ENCODE measurements at regions not wholly inside any gene's neighbourhood (a gene's known extent, or its start where the extent isn't known, plus 50 kb on each side); places are given as distances from the start of the nearest gene placed in this dataset.

DNA sequence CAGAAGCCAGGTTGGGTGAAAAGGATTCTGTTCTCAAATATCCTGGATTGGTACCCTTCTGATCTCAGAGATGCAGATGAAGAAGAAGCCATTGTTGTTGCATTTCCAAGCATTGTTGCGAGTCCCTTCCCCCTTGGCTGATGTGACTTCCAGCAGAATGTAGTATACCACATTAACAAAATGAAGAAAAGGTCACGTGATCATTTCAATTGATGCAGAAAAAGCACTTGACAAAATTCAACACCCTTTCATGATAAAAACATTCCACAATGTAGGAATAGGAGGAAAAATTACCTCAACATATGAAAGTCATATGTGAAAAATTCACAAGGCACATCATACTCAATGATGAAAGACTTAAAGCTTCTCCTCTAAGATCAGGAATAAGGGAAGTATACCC is 181.9 kb upstream of the PFN2 start:
- POLR2A ChIA-PET, result no interaction called here
- Mint-ChIP-seq H3K9me3 (no peaks in the 10 kb centered on the region), H3K36me3 (ENCODE audit: low read depth) (no peaks in the 10 kb centered on the region), H3K4me1 (peaks cover 2% of the 10 kb centered on the region), H3K4me3 (no peak overlapping the region), H3K27ac (no peak overlapping the region), H3K27me3 (peaks cover 31% of the 10 kb centered on the region)
- no peak for DNase-seq
- CTCF ChIA-PET, result interaction anchor here (1.4 kb wide), 1 partner anchor 9 kb away, joined by 3 read pairs; no protein-coding TSS in a partner anchor

DNA sequence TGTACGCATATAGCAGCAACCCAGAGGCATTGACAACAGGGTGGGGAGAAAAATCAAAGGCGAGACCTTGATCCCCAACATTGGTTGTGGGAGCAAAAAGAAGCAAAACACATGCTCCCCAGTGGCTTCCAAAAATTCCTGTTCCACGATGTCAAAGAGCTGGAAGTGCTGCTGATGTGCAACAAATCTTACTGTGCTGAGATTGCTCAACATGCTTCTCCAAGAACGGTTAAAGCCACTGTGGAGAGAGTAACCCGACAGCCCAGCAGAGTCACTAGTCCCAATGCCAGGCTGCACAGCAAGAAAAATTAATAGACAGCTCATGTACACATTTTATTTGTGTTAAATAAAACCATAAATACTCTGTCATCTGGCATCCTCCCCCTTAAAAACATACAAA is 179.9 kb upstream of the PFN2 start:
- no peak for DNase-seq
- Mint-ChIP-seq H3K9me3 (no peaks in the 10 kb centered on the region), H3K27ac (no peak overlapping the region), H3K27me3 (peaks cover 26% of the 10 kb centered on the region), H3K4me3 (no peak overlapping the region), H3K36me3 (ENCODE audit: low read depth) (no peaks in the 10 kb centered on the region), H3K4me1 (peaks cover 2% of the 10 kb centered on the region)
- ChIA-PET POLR2A (no interaction called here), CTCF (no interaction called here)

DNA sequence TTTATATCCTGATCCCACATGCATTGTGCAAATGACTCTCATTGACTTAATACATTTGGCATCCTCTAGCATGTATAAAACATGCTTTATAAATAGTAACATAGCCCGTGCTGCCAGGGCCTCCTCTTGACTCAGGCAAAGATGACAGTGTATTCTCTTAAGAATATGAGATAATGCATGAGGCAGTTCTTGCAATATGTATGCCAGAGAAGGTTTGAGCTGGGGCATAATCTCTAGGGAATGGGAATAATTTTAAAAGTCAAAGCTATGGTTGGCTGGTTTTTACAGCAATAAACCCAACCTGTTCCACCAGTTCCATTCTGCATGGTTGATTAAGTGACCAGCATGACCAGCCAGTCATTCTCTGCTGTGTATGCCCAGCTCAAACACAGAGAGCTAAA is 179.0 kb upstream of the PFN2 start:
- Mint-ChIP-seq H3K9me3 (no peaks in the 10 kb centered on the region), H3K4me1 (peaks cover 2% of the 10 kb centered on the region), H3K27me3 (peaks cover 21% of the 10 kb centered on the region), H3K36me3 (ENCODE audit: low read depth) (no peaks in the 10 kb centered on the region), H3K27ac (no peak overlapping the region), H3K4me3 (no peak overlapping the region)
- ChIA-PET POLR2A (no interaction called here), CTCF (no interaction called here)
- no peak for DNase-seq

DNA sequence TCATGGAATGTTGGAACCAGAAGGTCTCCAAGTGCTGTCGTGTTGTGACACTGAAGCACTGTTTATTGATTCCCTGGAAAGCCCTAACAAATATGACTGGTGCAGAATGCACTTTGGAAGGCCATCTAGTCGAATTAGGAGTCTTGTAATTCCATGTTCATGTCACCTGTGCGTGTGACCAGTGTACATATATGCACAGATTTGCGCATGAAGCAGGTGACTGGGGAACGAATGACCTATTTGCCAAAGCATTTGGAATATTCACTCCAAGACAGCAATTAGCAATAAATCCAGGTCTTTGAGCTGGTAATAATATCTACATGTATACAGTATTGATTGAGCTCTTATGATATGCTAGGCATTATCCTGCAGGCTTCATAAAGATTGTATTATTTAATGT is 177.5 kb upstream of the PFN2 start:
- no peaks in the 10 kb centered on the region for H3K36me3 Mint-ChIP-seq (ENCODE audit: low read depth)
- H3K4me1 Mint-ChIP-seq, result peaks cover 2% of the 10 kb centered on the region
- H3K27me3 Mint-ChIP-seq, result peaks cover 25% of the 10 kb centered on the region
- no peak overlapping the region for H3K27ac Mint-ChIP-seq
- no peak overlapping the region for H3K4me3 Mint-ChIP-seq
- ChIA-PET CTCF (no interaction called here), POLR2A (no interaction called here)
- no peaks in the 10 kb centered on the region for H3K9me3 Mint-ChIP-seq
- no peak for DNase-seq

DNA sequence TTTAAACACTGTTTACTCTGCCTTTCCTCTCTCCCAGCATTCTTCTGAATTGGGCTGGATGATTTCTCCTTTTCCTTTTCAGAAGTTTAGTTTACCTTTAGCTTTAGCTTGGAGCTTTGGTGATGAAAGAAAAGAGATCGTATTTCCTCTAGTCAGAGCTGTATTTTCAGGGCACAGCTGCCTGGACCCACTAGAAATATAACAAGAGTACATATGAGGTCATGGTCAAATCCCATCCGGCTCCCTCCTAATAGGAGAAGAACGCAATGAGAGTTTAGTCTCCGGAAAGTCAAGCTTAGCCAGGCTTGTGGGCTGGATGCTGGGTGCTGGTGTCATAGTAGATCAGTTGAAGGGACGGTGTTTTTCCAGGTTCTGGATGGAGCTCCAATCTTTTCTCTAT is 177.1 kb upstream of the PFN2 start:
- ChIA-PET POLR2A (no interaction called here), CTCF (no interaction called here)
- Mint-ChIP-seq H3K27me3 (peaks cover 27% of the 10 kb centered on the region), H3K4me3 (no peak overlapping the region), H3K9me3 (no peaks in the 10 kb centered on the region), H3K27ac (no peak overlapping the region), H3K36me3 (ENCODE audit: low read depth) (no peaks in the 10 kb centered on the region), H3K4me1 (peaks cover 2% of the 10 kb centered on the region)
- DNase-seq, result no peak

DNA sequence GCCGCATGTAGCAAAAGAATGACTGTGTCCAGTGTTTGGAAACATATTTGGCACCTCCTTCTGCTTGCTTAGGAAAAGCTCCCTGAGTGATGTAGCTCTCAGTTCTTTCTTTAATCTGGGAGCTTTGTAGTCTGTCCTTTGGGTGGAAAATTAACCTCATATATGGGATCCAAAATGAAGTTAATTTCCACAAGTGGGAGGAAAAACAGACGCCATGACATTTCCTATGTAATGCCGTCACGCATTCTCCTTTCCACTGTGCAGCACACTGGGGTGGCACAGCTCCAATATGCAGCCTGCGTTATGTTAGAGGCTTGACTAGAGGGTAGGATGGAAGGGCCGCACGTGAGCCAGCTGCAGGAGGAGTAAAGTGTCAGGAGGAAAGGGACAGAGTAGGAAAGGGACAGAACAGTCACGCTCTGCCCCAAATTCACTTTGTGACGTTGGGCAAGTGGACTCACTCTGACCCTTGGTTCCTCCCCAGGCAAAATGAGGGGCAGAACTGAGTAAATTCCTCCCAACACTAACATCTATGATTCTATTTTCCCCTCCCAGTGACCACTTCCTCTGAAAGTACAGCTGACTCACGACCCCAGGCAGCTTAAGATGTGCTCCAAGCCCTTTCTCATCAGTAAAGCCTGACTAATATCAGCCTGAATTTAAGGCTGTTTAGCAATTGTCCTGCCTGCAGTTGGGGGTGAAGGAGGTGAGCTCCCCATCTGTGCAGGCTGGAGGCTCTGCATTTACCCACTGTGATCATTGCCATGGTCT is 176.5 kb upstream of the PFN2 start:
- H3K9me3 Mint-ChIP-seq, result no peaks in the 10 kb centered on the region
- POLR2A ChIA-PET, result no interaction called here
- CTCF ChIA-PET, result interaction anchor here (1.4 kb wide), 1 partner anchor 37 kb away, joined by 4 read pairs; no protein-coding TSS in a partner anchor
- DNase-seq, result no peak
- H3K36me3 Mint-ChIP-seq (ENCODE audit: low read depth), result no peaks in the 10 kb centered on the region
- H3K27me3 Mint-ChIP-seq, result peaks cover 24% of the 10 kb centered on the region
- peaks cover 2% of the 10 kb centered on the region for H3K4me1 Mint-ChIP-seq
- no peak overlapping the region for H3K4me3 Mint-ChIP-seq
- H3K27ac Mint-ChIP-seq, result no peak overlapping the region

DNA sequence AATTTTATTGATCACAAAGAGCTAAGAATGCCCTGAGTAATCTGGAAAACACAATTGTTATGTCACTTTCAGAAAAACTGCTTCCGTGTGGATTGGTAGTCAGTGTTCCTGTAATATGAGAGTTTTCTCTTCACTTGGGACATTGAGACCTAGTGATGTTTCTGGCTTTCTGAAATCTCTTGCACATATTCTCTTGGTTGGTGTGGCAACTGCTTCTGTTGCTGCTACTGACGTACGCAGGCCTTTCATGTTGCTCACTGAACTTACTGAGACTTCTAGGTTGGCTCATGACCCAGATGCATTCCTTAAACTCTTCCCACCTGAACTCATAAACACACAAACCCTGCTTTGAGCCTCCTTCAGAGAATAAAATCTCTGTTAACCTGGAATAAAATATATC is 175.0 kb upstream of the PFN2 start:
- CTCF ChIA-PET, result interaction anchor here (1.4 kb wide), 1 partner anchor 39 kb away, joined by 4 read pairs; no protein-coding TSS in a partner anchor
- peaks cover 15% of the 10 kb centered on the region for H3K27me3 Mint-ChIP-seq
- no peaks in the 10 kb centered on the region for H3K9me3 Mint-ChIP-seq

DNA sequence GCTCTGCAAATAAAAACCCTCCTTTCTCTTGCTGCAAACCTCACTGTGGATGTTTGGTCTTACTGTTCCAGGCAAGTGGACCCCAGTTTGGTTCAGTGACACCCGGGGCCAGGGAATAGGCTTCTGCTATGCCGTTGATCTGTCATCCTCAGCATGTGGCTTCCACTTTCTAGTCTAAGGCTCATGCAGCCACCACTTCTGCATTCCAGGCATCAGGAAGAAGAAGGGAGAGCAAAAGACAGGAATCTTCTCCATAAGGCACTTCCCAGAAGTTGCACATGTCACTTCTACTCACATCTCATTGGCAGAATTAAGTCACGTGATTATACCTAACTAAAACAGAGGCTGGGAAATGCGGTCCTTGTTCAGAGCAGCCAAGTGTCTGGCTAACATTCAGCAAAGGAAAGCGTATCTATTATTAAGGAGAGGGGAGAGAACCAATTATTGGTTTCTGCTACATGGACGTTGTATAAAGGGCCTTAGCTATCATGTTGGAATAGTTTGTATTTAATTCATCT is 173.6 kb upstream of the PFN2 start:
- Mint-ChIP-seq H3K4me1 (peaks cover 2% of the 10 kb centered on the region), H3K9me3 (no peaks in the 10 kb centered on the region), H3K4me3 (no peak overlapping the region), H3K27ac (no peak overlapping the region), H3K27me3 (peaks cover 13% of the 10 kb centered on the region), H3K36me3 (ENCODE audit: low read depth) (no peaks in the 10 kb centered on the region)
- ChIA-PET CTCF (no interaction called here), POLR2A (no interaction called here)
- no peak for DNase-seq

More for the DNA sequence above, 175.0 kb upstream of the PFN2 start:
- no peak overlapping the region for H3K27ac Mint-ChIP-seq
- peaks cover 2% of the 10 kb centered on the region for H3K4me1 Mint-ChIP-seq
- POLR2A ChIA-PET, result no interaction called here
- H3K4me3 Mint-ChIP-seq, result no peak overlapping the region
- no peak for DNase-seq
- H3K36me3 Mint-ChIP-seq (ENCODE audit: low read depth), result no peaks in the 10 kb centered on the region

DNA sequence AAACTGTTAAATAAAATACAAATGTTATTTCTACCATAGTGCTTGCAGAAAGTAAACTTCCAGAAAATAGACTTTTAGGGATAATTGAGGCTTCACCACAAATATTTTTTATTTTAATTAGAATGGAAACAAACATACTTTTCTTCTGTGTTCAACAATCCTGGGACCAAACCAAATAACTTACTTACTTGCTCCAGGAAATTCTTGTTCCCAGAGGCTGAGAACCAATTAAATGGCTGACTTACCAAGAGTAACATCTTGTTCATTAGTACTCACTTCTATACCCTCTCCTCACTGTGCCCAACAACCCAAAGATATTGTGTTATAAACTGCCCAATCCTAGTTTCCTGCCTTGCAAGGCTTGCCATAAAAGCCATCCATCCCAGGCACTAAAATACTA is 172.2 kb upstream of the PFN2 start:
- no peaks in the 10 kb centered on the region for H3K36me3 Mint-ChIP-seq (ENCODE audit: low read depth)
- no peak overlapping the region for H3K27ac Mint-ChIP-seq
- ChIA-PET CTCF (no interaction called here), POLR2A (no interaction called here)
- DNase-seq, result no peak
- no peak overlapping the region for H3K4me3 Mint-ChIP-seq
- peaks cover 13% of the 10 kb centered on the region for H3K27me3 Mint-ChIP-seq
- peaks cover 2% of the 10 kb centered on the region for H3K4me1 Mint-ChIP-seq
- no peaks in the 10 kb centered on the region for H3K9me3 Mint-ChIP-seq

DNA sequence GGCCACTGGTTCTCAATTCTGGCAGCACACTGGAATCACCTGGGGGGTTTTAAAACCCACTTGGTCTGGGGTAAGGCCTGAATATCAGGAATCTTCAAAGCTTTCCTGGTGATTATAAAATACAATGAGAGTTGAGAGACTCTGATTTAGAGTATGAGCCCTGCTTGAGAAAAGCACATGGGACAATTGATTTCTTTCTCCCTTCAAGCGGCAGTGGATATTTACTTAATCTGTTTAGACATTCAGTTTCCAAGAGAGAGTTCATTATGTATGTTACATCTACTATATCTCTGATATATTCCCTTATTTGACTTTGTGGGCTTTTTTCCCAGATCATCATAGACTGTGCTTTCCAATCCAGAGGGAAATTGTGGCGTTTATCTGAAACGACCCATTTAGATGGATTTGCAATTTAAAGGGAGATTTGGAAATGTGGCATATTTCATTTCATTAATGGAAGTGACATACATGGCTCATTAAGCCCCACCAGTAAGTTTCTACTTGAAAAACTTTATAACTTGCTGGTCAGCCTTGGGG is 171.2 kb upstream of the PFN2 start:
- H3K4me3 Mint-ChIP-seq, result no peak overlapping the region

DNA sequence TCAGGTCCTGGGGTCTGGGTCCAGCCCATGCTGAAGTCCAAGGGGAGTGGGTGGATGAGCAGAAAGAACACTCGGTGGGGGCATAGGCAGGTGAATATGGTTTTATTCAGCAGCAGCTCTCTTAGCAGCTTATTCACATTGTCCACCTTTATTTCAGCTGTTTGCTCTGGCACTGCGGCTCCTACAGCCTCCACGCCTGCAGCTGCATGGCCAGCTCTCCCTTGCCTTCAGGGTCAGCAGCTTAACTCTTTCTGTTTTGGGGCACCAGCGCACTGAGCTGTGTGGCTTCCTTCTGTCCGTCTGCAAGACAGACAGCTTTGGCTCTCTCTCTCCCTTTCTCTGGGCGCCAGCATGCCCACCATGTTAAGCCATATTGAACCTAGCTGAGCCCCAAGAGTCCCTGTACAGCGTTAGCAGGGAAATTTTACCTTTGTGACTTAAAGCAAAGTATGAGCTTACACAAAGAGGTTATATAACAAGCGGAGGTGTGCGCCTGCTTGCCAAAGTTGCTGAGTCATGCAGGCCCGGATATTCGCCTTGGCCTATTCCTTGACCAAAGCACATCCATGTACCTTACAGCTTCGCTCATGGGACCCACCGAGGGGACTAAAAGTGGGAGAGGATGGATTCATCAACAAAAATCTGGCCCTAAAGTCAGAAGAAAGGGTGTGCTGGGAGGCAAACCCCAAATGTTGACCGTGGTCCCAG is 170.1 kb upstream of the PFN2 start:
- H3K9me3 Mint-ChIP-seq, result no peaks in the 10 kb centered on the region
- DNase-seq, result no peak
- H3K36me3 Mint-ChIP-seq (ENCODE audit: low read depth), result no peaks in the 10 kb centered on the region
- no peak overlapping the region for H3K4me3 Mint-ChIP-seq
- H3K27me3 Mint-ChIP-seq, result peaks cover 16% of the 10 kb centered on the region
- H3K27ac Mint-ChIP-seq, result no peak overlapping the region
- ChIA-PET POLR2A (no interaction called here), CTCF (no interaction called here)
- H3K4me1 Mint-ChIP-seq, result no peaks in the 10 kb centered on the region

More for the DNA sequence above, 171.2 kb upstream of the PFN2 start:
- no peak for DNase-seq
- Mint-ChIP-seq H3K27me3 (peaks cover 12% of the 10 kb centered on the region), H3K27ac (no peak overlapping the region), H3K36me3 (ENCODE audit: low read depth) (no peaks in the 10 kb centered on the region), H3K9me3 (no peaks in the 10 kb centered on the region), H3K4me1 (no peaks in the 10 kb centered on the region)
- POLR2A ChIA-PET, result no interaction called here
- CTCF ChIA-PET, result no interaction called here

DNA sequence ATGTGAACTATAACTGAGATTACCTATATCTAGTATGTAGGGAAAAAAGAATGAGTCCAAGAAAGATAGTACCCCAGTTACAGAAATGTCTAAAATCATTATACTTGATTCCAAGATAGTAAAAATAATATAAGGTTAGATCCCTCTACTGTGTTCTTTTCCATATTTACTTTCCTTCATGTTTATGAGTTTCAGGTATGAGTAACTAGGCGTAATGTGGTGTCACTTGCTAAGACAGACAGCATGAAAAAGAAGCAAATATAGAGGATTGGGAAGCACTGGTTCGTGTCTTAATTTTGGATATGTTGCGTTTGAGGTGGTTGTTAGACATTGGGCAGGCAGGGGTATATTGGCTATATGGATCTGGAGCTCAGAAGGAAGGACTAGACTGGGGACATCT is 168.1 kb upstream of the PFN2 start:
- Mint-ChIP-seq H3K4me3 (no peak overlapping the region), H3K27me3 (peaks cover 13% of the 10 kb centered on the region), H3K9me3 (no peaks in the 10 kb centered on the region), H3K36me3 (ENCODE audit: low read depth) (no peaks in the 10 kb centered on the region), H3K27ac (no peak overlapping the region), H3K4me1 (no peaks in the 10 kb centered on the region)
- DNase-seq, result no peak
- ChIA-PET CTCF (no interaction called here), POLR2A (no interaction called here)

DNA sequence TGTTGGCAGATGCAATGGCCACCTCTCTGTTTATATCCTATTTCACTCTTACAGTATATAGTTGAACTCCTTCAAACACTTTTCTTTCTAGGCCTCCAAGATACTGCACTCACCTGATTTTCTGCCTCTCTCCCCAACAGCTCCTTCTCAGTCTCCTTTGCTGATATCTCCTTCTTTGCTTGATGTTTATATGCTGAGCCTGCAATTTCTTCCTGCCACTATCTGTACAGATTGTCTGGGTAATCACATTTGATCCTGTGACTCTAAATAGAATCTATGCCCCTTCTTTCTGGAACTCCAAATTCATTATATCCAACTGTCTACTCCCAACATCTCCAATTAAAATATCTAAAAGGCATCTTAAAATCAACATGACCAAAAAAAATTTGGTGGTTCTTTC is 165.5 kb upstream of the PFN2 start:
- H3K4me1 Mint-ChIP-seq, result no peaks in the 10 kb centered on the region
- CTCF ChIA-PET, result no interaction called here
- DNase-seq, result no peak
- H3K27ac Mint-ChIP-seq, result no peak overlapping the region
- POLR2A ChIA-PET, result no interaction called here
- H3K36me3 Mint-ChIP-seq (ENCODE audit: low read depth), result no peaks in the 10 kb centered on the region
- no peaks in the 10 kb centered on the region for H3K9me3 Mint-ChIP-seq
- H3K4me3 Mint-ChIP-seq, result no peak overlapping the region
- H3K27me3 Mint-ChIP-seq, result peaks cover 7% of the 10 kb centered on the region

DNA sequence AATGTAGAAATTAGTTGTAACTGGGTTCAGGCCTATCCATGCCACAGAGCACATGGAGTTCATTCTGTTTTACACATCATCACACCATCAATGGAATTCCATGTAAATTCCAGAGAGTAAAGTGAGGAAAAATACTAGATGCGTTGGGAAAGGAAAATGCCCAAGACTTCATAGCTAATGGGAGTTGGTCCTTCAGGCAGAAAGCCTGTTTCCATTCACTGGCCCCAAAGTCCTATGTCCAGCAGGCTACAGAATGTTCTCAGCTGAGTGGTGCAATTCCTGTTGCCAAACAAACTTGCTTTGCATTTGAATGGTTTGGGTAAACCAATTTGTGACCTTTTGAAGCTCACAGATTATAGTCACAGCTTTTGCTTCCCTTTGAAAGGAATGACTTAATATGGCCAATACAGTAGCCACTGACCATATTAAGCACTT is 164.6 kb upstream of the PFN2 start:
- H3K9me3 Mint-ChIP-seq, result no peaks in the 10 kb centered on the region
- ChIA-PET POLR2A (no interaction called here), CTCF (no interaction called here)
- peaks cover 10% of the 10 kb centered on the region for H3K27me3 Mint-ChIP-seq
- DNase-seq, result no peak
- H3K27ac Mint-ChIP-seq, result no peak overlapping the region
- H3K36me3 Mint-ChIP-seq (ENCODE audit: low read depth), result no peaks in the 10 kb centered on the region
- no peak overlapping the region for H3K4me3 Mint-ChIP-seq
- H3K4me1 Mint-ChIP-seq, result no peaks in the 10 kb centered on the region
